SK-N-SH (cell line): ENCODE measurements at regions not wholly inside any gene's neighbourhood (a gene's known extent, or its start where the extent isn't known, plus 50 kb on each side); places are given as distances from the start of the nearest gene placed in this dataset.

Source experiments
- CTCF ChIA-PET: fragments of 300-600, 350-600 bp; formaldehyde crosslinking; extraction: SDS; loops from one replicate; lab custom pipeline; 2021; lab: Yijun Ruan, JAX
- POLR2A ChIA-PET: fragments of 350-600 bp; sonication (Branson Sonifier 250); formaldehyde crosslinking; extraction: SDS; loops from one replicate; lab custom pipeline; 2020; ENCODE audit warnings: antibody characterized with exemption, inconsistent platforms; lab: Yijun Ruan, JAX
- DNase-seq: peaks from one replicate; pipeline ENCODE4 v3.0.0; 2012
- H2AFZ ChIP-seq: fragments of 200-600 bp; sonication (generic); 2 replicates; pipeline ENCODE4 v1.8.1; 2016; ENCODE audit warnings: antibody characterized with exemption, mild to moderate bottlenecking, low read depth
- H3F3A ChIP-seq: fragments of 200-600 bp; sonication (generic); replicated peaks from 2 replicates; pipeline ENCODE3; 2016; ENCODE audit warnings: antibody characterized with exemption, mild to moderate bottlenecking; ENCODE audit not compliant: insufficient read depth
- H3K27ac ChIP-seq, 2 experiments: fragments of 200-500 bp in 1 of 2; fragments of 200-600 bp in 1 of 2; sonication (Bioruptor generic) in 1 of 2; sonication (generic), shearing (Covaris generic) in 1 of 2; 2 replicates each; pipeline versions ENCODE4 v1.5.1 to v1.6.1; 2014 to 2016; ENCODE audit warnings: low read depth in 2 of 2, inconsistent platforms in 1 of 2, low read length in 1 of 2, mild to moderate bottlenecking in 1 of 2, mixed read lengths in 1 of 2
- H3K27me3 ChIP-seq: fragments of 200-600 bp; sonication (generic), shearing (Covaris generic); 2 replicates; pipeline ENCODE4 v1.6.1; 2016; ENCODE audit warnings: mixed run types; ENCODE audit not compliant: insufficient read depth
- H3K36me3 ChIP-seq, 2 experiments: fragments of 200-500 bp in 1 of 2; fragments of 200-600 bp in 1 of 2; sonication (Bioruptor generic) in 1 of 2; sonication (generic) in 1 of 2; replicated peaks in 1 of 2; 2 replicates each; pipeline versions ENCODE3 to v1.5.1; 2014 to 2016; ENCODE audit warnings: low read length in 1 of 2, mild to moderate bottlenecking in 1 of 2; ENCODE audit not compliant: insufficient read depth in 2 of 2, control insufficient read depth in 1 of 2
- H3K4me1 ChIP-seq, 2 experiments: fragments of 200-500 bp in 1 of 2; fragments of 200-600 bp in 1 of 2; sonication (Bioruptor generic) in 1 of 2; sonication (generic), shearing (Covaris generic) in 1 of 2; 2 replicates each; pipeline versions ENCODE4 v1.5.1 to v1.6.1; 2014 to 2016; ENCODE audit warnings: low read depth in 1 of 2, low read length in 1 of 2, mixed run types in 1 of 2; ENCODE audit not compliant: insufficient read depth in 2 of 2, control insufficient read depth in 1 of 2
- H3K4me2 ChIP-seq: fragments of 200-600 bp; sonication (generic), shearing (Covaris generic); 2 replicates; pipeline ENCODE4 v1.6.1; 2017; ENCODE audit warnings: mixed run types
- H3K4me3 ChIP-seq, 2 experiments: fragments of 200-500 bp in 1 of 2; fragments of 200-600 bp in 1 of 2; sonication (Bioruptor generic) in 1 of 2; sonication (generic), shearing (Covaris generic) in 1 of 2; 2 replicates each; pipeline versions ENCODE4 v1.5.1 to v1.8.1; 2014 to 2016; ENCODE audit warnings: low read depth in 2 of 2, inconsistent platforms in 1 of 2, low read length in 1 of 2, mild to moderate bottlenecking in 1 of 2, mixed read lengths in 1 of 2, moderate library complexity in 1 of 2
- H3K79me2 ChIP-seq: fragments of 200-600 bp; sonication (generic); 2 replicates; pipeline ENCODE4 v1.8.1; 2017; ENCODE audit warnings: mild to moderate bottlenecking; ENCODE audit not compliant: insufficient read depth
- H3K9ac ChIP-seq: fragments of 200-600 bp; sonication (generic); 2 replicates; pipeline ENCODE4 v1.6.1; 2017; ENCODE audit warnings: mixed run types
- H3K9me2 ChIP-seq: fragments of 200-600 bp; sonication (generic); 2 replicates; pipeline ENCODE4 v1.6.1; 2017; ENCODE audit warnings: mixed run types
- H3K9me3 ChIP-seq: fragments of 200-600 bp; sonication (generic); 2 replicates; pipeline ENCODE4 v1.6.1; 2017; ENCODE audit warnings: mixed run types, mild to moderate bottlenecking, moderate library complexity
- H4K20me1 ChIP-seq: fragments of 200-600 bp; sonication (generic); 2 replicates; pipeline ENCODE4 v1.6.1; 2017; ENCODE audit warnings: mild to moderate bottlenecking, mixed run types; ENCODE audit not compliant: insufficient read depth
- ELF1 ChIP-seq: IDR thresholded peaks from 2 replicates; pipeline ENCODE4 v1.4.0; 2012
- MEF2A ChIP-seq: IDR thresholded peaks from 2 replicates; pipeline ENCODE4 v1.4.0; 2012; ENCODE audit warnings: low read depth, borderline replicate concordance
- NFIC ChIP-seq: IDR thresholded peaks from 2 replicates; pipeline ENCODE4 v1.4.0; 2012; ENCODE audit warnings: borderline replicate concordance
- NRF1 ChIP-seq: IDR thresholded peaks from 2 replicates; pipeline ENCODE4 v1.6.1; 2012; ENCODE audit warnings: low read depth, mild to moderate bottlenecking, low read length
- RXRA ChIP-seq: IDR thresholded peaks from 2 replicates; pipeline ENCODE4 v1.4.0; 2012; ENCODE audit warnings: low read depth, mild to moderate bottlenecking, borderline replicate concordance
- SIN3A ChIP-seq: IDR thresholded peaks from 2 replicates; pipeline ENCODE4 v1.6.1; 2012; ENCODE audit warnings: low read depth, mild to moderate bottlenecking, low read length, moderate library complexity, borderline replicate concordance
- SMC3 ChIP-seq: IDR thresholded peaks from 2 replicates; pipeline ENCODE4 v1.6.1; 2012; ENCODE audit warnings: low read depth, low read length, improper control_type of control experiment
- TEAD4 ChIP-seq: IDR thresholded peaks from 2 replicates; pipeline ENCODE4 v1.4.0; 2012; ENCODE audit warnings: mild to moderate bottlenecking, borderline replicate concordance; ENCODE audit not compliant: insufficient read depth
- YY1 ChIP-seq: IDR thresholded peaks from 2 replicates; pipeline ENCODE4 v1.4.0; 2012; ENCODE audit warnings: low read depth, mild to moderate bottlenecking
- WGBS: methylation state at CpG from one replicate; pipeline ENCODE4 v1.1.6; 2017; ENCODE audit warnings: low lambda C conversion rate; 5-methylcytosine and 5-hydroxymethylcytosine counted together
- TF ChIP-seq, protein P1 (sequence below): IDR thresholded peaks from 2 replicates; pipeline ENCODE4 v1.6.1; 2012; ENCODE audit warnings: mild to moderate bottlenecking, low read depth, low read length, moderate library complexity
- TF ChIP-seq, protein P2 (sequence below): IDR thresholded peaks from 2 replicates; pipeline ENCODE4 v1.4.0; 2012; ENCODE audit warnings: low read depth, borderline replicate concordance
- TF ChIP-seq, protein P3 (sequence below): fragments of 150-350 bp; IDR thresholded peaks from 2 replicates; pipeline ENCODE4 v1.6.1; 2016; ENCODE audit warnings: mild to moderate bottlenecking, low read depth, low read length
- TF ChIP-seq, protein P4 (sequence below): IDR thresholded peaks from 2 replicates; pipeline ENCODE4 v1.4.0; 2012; ENCODE audit warnings: low read depth
- TF ChIP-seq, protein P5 (sequence below): fragments of 150-350 bp; IDR thresholded peaks from 2 replicates; pipeline ENCODE4 v1.6.1; 2017; ENCODE audit warnings: antibody characterized with exemption, low read length, low read depth, borderline replicate concordance
- TF ChIP-seq, protein P6 (sequence below): IDR thresholded peaks from 2 replicates; pipeline ENCODE4; 2012
- TF ChIP-seq, protein P7 (sequence below): IDR thresholded peaks from 2 replicates; pipeline ENCODE4 v1.4.0; 2012; ENCODE audit warnings: low read depth, borderline replicate concordance

DNA sequence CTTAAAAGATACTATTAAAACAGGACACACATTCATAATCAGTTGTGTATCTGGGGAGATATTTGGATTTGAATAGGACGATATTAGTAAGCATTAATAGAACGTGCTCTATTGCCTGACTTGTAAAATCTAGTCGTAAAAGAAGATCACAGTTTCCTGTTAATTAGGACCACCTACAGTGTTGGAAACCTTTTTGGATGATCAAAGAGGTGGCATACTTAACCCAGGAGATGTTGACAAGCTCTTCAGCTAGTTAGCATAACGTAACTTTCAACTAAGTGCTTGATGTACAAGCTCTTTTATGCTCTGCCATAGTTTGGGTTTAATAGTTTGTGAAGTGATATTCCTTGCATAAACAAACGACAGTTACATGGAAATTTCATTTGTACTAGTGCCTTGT, 293.3 kb upstream of the NR5A2 start:
- CTCF ChIA-PET: interaction anchor here (1.0 kb wide), 1 partner anchor 49 kb away, joined by 4 read pairs; no protein-coding TSS in a partner anchor

DNA sequence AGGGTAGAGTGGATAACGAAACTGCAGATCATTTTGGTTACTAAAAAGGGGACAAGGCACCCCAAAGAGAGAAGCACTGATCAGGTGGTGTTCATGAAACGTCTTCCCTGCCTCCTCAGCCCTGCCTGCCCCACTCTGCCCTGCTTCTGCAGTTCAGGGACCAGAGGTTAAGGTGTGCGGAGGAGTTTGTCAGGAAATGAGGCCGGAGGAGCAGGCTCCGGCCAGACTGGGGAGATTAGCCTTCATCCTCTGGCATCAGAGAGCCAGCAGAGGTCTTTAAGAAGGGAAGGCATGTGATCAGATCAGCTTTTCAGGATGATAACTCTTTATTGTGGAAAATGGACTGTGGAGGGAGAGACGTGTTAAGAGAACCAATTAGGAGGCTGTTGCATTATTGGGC, 291.9 kb upstream of the NR5A2 start:
- Histone ChIP-seq H3K27me3 (no peaks in the 10 kb centered on the region), H3K27ac (no peak overlapping the region), H3K9ac (no peak overlapping the region), H2AFZ (no peak overlapping the region), H3K36me3 (no peaks in the 10 kb centered on the region), H3K79me2 (no peaks in the 10 kb centered on the region), H3K4me1 (no peaks in the 10 kb centered on the region), H4K20me1 (no peaks in the 10 kb centered on the region), H3F3A (no peaks in the 10 kb centered on the region)
- CTCF ChIA-PET: no interaction called here
- POLR2A ChIA-PET: no interaction called here
- WGBS: 72% methylated on average over 6 of the region's 6 CpGs
- TF ChIP-seq SIN3A: no peak
- TF ChIP-seq, protein P1, sequence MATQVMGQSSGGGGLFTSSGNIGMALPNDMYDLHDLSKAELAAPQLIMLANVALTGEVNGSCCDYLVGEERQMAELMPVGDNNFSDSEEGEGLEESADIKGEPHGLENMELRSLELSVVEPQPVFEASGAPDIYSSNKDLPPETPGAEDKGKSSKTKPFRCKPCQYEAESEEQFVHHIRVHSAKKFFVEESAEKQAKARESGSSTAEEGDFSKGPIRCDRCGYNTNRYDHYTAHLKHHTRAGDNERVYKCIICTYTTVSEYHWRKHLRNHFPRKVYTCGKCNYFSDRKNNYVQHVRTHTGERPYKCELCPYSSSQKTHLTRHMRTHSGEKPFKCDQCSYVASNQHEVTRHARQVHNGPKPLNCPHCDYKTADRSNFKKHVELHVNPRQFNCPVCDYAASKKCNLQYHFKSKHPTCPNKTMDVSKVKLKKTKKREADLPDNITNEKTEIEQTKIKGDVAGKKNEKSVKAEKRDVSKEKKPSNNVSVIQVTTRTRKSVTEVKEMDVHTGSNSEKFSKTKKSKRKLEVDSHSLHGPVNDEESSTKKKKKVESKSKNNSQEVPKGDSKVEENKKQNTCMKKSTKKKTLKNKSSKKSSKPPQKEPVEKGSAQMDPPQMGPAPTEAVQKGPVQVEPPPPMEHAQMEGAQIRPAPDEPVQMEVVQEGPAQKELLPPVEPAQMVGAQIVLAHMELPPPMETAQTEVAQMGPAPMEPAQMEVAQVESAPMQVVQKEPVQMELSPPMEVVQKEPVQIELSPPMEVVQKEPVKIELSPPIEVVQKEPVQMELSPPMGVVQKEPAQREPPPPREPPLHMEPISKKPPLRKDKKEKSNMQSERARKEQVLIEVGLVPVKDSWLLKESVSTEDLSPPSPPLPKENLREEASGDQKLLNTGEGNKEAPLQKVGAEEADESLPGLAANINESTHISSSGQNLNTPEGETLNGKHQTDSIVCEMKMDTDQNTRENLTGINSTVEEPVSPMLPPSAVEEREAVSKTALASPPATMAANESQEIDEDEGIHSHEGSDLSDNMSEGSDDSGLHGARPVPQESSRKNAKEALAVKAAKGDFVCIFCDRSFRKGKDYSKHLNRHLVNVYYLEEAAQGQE: no peak
- no peak for TF ChIP-seq MEF2A
- TF ChIP-seq, protein P2, sequence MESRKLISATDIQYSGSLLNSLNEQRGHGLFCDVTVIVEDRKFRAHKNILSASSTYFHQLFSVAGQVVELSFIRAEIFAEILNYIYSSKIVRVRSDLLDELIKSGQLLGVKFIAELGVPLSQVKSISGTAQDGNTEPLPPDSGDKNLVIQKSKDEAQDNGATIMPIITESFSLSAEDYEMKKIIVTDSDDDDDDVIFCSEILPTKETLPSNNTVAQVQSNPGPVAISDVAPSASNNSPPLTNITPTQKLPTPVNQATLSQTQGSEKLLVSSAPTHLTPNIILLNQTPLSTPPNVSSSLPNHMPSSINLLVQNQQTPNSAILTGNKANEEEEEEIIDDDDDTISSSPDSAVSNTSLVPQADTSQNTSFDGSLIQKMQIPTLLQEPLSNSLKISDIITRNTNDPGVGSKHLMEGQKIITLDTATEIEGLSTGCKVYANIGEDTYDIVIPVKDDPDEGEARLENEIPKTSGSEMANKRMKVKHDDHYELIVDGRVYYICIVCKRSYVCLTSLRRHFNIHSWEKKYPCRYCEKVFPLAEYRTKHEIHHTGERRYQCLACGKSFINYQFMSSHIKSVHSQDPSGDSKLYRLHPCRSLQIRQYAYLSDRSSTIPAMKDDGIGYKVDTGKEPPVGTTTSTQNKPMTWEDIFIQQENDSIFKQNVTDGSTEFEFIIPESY: no peak
- TF ChIP-seq, protein P3, sequence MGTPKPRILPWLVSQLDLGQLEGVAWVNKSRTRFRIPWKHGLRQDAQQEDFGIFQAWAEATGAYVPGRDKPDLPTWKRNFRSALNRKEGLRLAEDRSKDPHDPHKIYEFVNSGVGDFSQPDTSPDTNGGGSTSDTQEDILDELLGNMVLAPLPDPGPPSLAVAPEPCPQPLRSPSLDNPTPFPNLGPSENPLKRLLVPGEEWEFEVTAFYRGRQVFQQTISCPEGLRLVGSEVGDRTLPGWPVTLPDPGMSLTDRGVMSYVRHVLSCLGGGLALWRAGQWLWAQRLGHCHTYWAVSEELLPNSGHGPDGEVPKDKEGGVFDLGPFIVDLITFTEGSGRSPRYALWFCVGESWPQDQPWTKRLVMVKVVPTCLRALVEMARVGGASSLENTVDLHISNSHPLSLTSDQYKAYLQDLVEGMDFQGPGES: no peak
- TF ChIP-seq YY1: no peak
- TF ChIP-seq, protein P4, sequence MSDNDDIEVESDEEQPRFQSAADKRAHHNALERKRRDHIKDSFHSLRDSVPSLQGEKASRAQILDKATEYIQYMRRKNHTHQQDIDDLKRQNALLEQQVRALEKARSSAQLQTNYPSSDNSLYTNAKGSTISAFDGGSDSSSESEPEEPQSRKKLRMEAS: no peak
- TF ChIP-seq, protein P5, sequence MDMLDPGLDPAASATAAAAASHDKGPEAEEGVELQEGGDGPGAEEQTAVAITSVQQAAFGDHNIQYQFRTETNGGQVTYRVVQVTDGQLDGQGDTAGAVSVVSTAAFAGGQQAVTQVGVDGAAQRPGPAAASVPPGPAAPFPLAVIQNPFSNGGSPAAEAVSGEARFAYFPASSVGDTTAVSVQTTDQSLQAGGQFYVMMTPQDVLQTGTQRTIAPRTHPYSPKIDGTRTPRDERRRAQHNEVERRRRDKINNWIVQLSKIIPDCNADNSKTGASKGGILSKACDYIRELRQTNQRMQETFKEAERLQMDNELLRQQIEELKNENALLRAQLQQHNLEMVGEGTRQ: no peak
- no peak for TF ChIP-seq TEAD4
- TF ChIP-seq NFIC: no peak
- TF ChIP-seq, protein P6, sequence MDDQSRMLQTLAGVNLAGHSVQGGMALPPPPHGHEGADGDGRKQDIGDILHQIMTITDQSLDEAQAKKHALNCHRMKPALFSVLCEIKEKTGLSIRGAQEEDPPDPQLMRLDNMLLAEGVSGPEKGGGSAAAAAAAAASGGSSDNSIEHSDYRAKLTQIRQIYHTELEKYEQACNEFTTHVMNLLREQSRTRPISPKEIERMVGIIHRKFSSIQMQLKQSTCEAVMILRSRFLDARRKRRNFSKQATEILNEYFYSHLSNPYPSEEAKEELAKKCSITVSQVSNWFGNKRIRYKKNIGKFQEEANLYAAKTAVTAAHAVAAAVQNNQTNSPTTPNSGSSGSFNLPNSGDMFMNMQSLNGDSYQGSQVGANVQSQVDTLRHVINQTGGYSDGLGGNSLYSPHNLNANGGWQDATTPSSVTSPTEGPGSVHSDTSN: no peak
- TF ChIP-seq NRF1: no peak
- no peak for TF ChIP-seq SMC3
- TF ChIP-seq, all 33 proteins: peak for 0
- no peak overlapping the region for H3K4me3 ChIP-seq
- H3K9me3 ChIP-seq: no peaks in the 10 kb centered on the region
- DNase-seq: no peak
- no peak overlapping the region for H3K4me2 ChIP-seq
- H3K9me2 ChIP-seq: no peaks in the 10 kb centered on the region

More for the DNA sequence above, 293.3 kb upstream of the NR5A2 start:
- Histone ChIP-seq H3K4me2 (no peak overlapping the region), H3K4me3 (no peak overlapping the region), H3K9ac (no peak overlapping the region), H2AFZ (no peak overlapping the region), H3K36me3 (no peaks in the 10 kb centered on the region), H3K27ac (no peak overlapping the region), H4K20me1 (no peaks in the 10 kb centered on the region), H3K79me2 (no peaks in the 10 kb centered on the region), H3K9me3 (no peaks in the 10 kb centered on the region), H3K9me2 (no peaks in the 10 kb centered on the region), H3K4me1 (no peaks in the 10 kb centered on the region), H3K27me3 (no peaks in the 10 kb centered on the region), H3F3A (no peaks in the 10 kb centered on the region)
- WGBS: 36% methylated on average over 5 of the region's 5 CpGs
- TF ChIP-seq, protein P7, sequence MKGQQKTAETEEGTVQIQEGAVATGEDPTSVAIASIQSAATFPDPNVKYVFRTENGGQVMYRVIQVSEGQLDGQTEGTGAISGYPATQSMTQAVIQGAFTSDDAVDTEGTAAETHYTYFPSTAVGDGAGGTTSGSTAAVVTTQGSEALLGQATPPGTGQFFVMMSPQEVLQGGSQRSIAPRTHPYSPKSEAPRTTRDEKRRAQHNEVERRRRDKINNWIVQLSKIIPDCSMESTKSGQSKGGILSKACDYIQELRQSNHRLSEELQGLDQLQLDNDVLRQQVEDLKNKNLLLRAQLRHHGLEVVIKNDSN: no peak
- TF ChIP-seq, protein P5: no peak
- TF ChIP-seq RXRA (no peak), ELF1 (no peak)
- no peak for DNase-seq
- POLR2A ChIA-PET: no interaction called here
